ENCODE measurements at regions not wholly inside any gene's neighbourhood (a gene's known extent, or its start where the extent isn't known, plus 50 kb on each side); places are given as distances from the start of the nearest gene placed in this dataset.

- H3K27ac Mint-ChIP-seq = no peak overlapping the region
- DNase-seq = no peak
- no peak overlapping the region for H3K4me3 Mint-ChIP-seq
- TF ChIP-seq, protein P1, sequence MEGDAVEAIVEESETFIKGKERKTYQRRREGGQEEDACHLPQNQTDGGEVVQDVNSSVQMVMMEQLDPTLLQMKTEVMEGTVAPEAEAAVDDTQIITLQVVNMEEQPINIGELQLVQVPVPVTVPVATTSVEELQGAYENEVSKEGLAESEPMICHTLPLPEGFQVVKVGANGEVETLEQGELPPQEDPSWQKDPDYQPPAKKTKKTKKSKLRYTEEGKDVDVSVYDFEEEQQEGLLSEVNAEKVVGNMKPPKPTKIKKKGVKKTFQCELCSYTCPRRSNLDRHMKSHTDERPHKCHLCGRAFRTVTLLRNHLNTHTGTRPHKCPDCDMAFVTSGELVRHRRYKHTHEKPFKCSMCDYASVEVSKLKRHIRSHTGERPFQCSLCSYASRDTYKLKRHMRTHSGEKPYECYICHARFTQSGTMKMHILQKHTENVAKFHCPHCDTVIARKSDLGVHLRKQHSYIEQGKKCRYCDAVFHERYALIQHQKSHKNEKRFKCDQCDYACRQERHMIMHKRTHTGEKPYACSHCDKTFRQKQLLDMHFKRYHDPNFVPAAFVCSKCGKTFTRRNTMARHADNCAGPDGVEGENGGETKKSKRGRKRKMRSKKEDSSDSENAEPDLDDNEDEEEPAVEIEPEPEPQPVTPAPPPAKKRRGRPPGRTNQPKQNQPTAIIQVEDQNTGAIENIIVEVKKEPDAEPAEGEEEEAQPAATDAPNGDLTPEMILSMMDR (IDR thresholded peaks at IDR 0.05) = no peak
- H3K36me3 Mint-ChIP-seq (ENCODE audit: low read depth) = no peaks in the 10 kb centered on the region
- peaks cover 82% of the 10 kb centered on the region for H3K4me1 Mint-ChIP-seq
- H3K27me3 Mint-ChIP-seq (ENCODE audit: low read depth, poor library complexity) = peaks cover 10% of the 10 kb centered on the region
- H3K9me3 Mint-ChIP-seq = no peaks in the 10 kb centered on the region
Measured at GRCh38 chr14:100675699-100676684, 50.7 kb upstream of the DLK1 start.
